Embryonic facial prominence (tissue), 1 donor: ENCODE measurements at regions not wholly inside any gene's neighbourhood (a gene's known extent, or its start where the extent isn't known, plus 50 kb on each side); places are given as distances from the start of the nearest gene placed in this dataset.

Experiments
- DNase-seq: peaks from one replicate; pipeline ENCODE4 v3.0.0-alpha.2; 2016; ENCODE audit errors: extremely low spot score

GRCh38 chr21:27268290-27268689 is 301.4 kb upstream of the ADAMTS5 start:
- DNase-seq: no peak

GRCh38 chr21:27265949-27266348 is 299.1 kb upstream of the ADAMTS5 start:
- DNase-seq: no peak

- no peak for DNase-seq
Observed at GRCh38 chr21:27265492-27265891, 298.6 kb upstream of the ADAMTS5 start.

- DNase-seq: no peak
Observed at GRCh38 chr21:27261676-27262075, 294.8 kb upstream of the ADAMTS5 start.

- no peak for DNase-seq
Observed at GRCh38 chr21:27260728-27261127, 293.8 kb upstream of the ADAMTS5 start.

GRCh38 chr21:27258742-27259448 is 292.0 kb upstream of the ADAMTS5 start:
- DNase-seq: no peak

- DNase-seq: peak; percentile 47
Observed at GRCh38 chr21:27257908-27258556, 291.1 kb upstream of the ADAMTS5 start.

- DNase-seq: no peak
Observed at GRCh38 chr21:27257226-27257625, 290.3 kb upstream of the ADAMTS5 start.

- DNase-seq: no peak
Observed at GRCh38 chr21:27251752-27252151, 284.9 kb upstream of the ADAMTS5 start.

- DNase-seq: no peak
Observed at GRCh38 chr21:27250366-27250765, 283.5 kb upstream of the ADAMTS5 start.

- no peak for DNase-seq
Observed at GRCh38 chr21:27248814-27249213, 281.9 kb upstream of the ADAMTS5 start.

- no peak for DNase-seq
Observed at GRCh38 chr21:27246741-27247140, 279.9 kb upstream of the ADAMTS5 start.

- no peak for DNase-seq
Observed at GRCh38 chr21:27244776-27245175, 277.9 kb upstream of the ADAMTS5 start.

- no peak for DNase-seq
Observed at GRCh38 chr21:27244352-27244751, 277.5 kb upstream of the ADAMTS5 start.

GRCh38 chr21:27240839-27241238 is 274.0 kb upstream of the ADAMTS5 start:
- no peak for DNase-seq

- DNase-seq: no peak
Observed at GRCh38 chr21:27233514-27234115, 266.7 kb upstream of the ADAMTS5 start.

GRCh38 chr21:27225940-27226339 is 259.1 kb upstream of the ADAMTS5 start:
- no peak for DNase-seq

GRCh38 chr21:27225151-27225550 is 258.3 kb upstream of the ADAMTS5 start:
- DNase-seq: no peak

GRCh38 chr21:27224169-27224568 is 257.3 kb upstream of the ADAMTS5 start:
- DNase-seq: no peak

GRCh38 chr21:27221077-27221476 is 254.2 kb upstream of the ADAMTS5 start:
- no peak for DNase-seq

GRCh38 chr21:27220416-27220815 is 253.5 kb upstream of the ADAMTS5 start:
- DNase-seq: no peak

GRCh38 chr21:27219068-27219467 is 252.2 kb upstream of the ADAMTS5 start:
- DNase-seq: no peak

GRCh38 chr21:27213303-27213702 is 246.4 kb upstream of the ADAMTS5 start:
- no peak for DNase-seq
